DND-41 (cell line): ENCODE measurements at regions not wholly inside any gene's neighbourhood (a gene's known extent, or its start where the extent isn't known, plus 50 kb on each side); places are given as distances from the start of the nearest gene placed in this dataset.

ENCODE experiments used
- ATAC-seq: fragments of 200-7000 bp; cut with Tn5 transposase; 3 replicates; pipeline ENCODE4 v1.9.1; 2021; ENCODE audit warnings: low read depth; ENCODE audit not compliant: insufficient read depth
- DNase-seq: peaks from one replicate; pipeline ENCODE4 v3.0.0-alpha.2; 2020
- H2AFZ ChIP-seq: 2 replicates; pipeline ENCODE4 v1.6.0; 2012; ENCODE audit warnings: low read depth, low read length
- H3K27ac ChIP-seq: 2 replicates; pipeline ENCODE4 v1.5.1; 2012; ENCODE audit warnings: low read length, inconsistent platforms
- H3K27me3 ChIP-seq: fragments of 200-600 bp; sonication (generic); 2 replicates; pipeline ENCODE4 v1.6.0; 2012; ENCODE audit warnings: low read length, mild to moderate bottlenecking, inconsistent platforms; ENCODE audit not compliant: insufficient read depth, poor library complexity
- H3K36me3 ChIP-seq: 2 replicates; pipeline ENCODE4 v1.5.1; 2012; ENCODE audit warnings: low read length, inconsistent platforms; ENCODE audit not compliant: insufficient read depth
- H3K4me1 ChIP-seq: 2 replicates; pipeline ENCODE4 v1.5.1; 2012; ENCODE audit warnings: mild to moderate bottlenecking, low read length; ENCODE audit not compliant: insufficient read depth
- H3K4me2 ChIP-seq: 2 replicates; pipeline ENCODE4 v1.6.0; 2012; ENCODE audit warnings: mild to moderate bottlenecking, moderate library complexity, low read length, inconsistent platforms; ENCODE audit not compliant: insufficient read depth
- H3K4me3 ChIP-seq, 2 experiments: fragments of 200-600 bp in 1 of 2; shearing (Covaris generic) in 1 of 2; 2 replicates each; pipeline ENCODE4 v1.5.1; 2012 to 2016; ENCODE audit warnings: inconsistent platforms in 2 of 2, low read length in 2 of 2, mild to moderate bottlenecking in 2 of 2, low read depth in 1 of 2, moderate library complexity in 1 of 2
- H3K79me2 ChIP-seq: 2 replicates; pipeline ENCODE4 v1.6.0; 2012; ENCODE audit warnings: low read length, inconsistent platforms; ENCODE audit not compliant: insufficient read depth
- H3K9ac ChIP-seq: 2 replicates; pipeline ENCODE4 v1.6.0; 2012; ENCODE audit warnings: low read depth, mild to moderate bottlenecking, inconsistent platforms, low read length, moderate library complexity
- H3K9me3 ChIP-seq: 2 replicates; pipeline ENCODE4 v1.5.1; 2012; ENCODE audit warnings: low read length, moderate library complexity, mild to moderate bottlenecking, inconsistent platforms; ENCODE audit not compliant: insufficient read depth, severe bottlenecking
- H4K20me1 ChIP-seq: 2 replicates; pipeline ENCODE4 v1.6.0; 2012; ENCODE audit warnings: low read length; ENCODE audit not compliant: insufficient read depth
- EZH2 ChIP-seq: IDR thresholded peaks from 3 replicates; pipeline ENCODE4 v1.6.1; 2012; ENCODE audit warnings: borderline replicate concordance, low read depth, mild to moderate bottlenecking, moderate library complexity, low read length, inconsistent platforms; ENCODE audit not compliant: severe bottlenecking
- TF ChIP-seq, protein P1 (sequence below): IDR thresholded peaks from 2 replicates; pipeline ENCODE4 v1.5.1; 2012; ENCODE audit warnings: borderline replicate concordance, low read length, moderate library complexity, mild to moderate bottlenecking; ENCODE audit not compliant: poor library complexity, severe bottlenecking; ENCODE audit errors: extremely low read depth

DNA sequence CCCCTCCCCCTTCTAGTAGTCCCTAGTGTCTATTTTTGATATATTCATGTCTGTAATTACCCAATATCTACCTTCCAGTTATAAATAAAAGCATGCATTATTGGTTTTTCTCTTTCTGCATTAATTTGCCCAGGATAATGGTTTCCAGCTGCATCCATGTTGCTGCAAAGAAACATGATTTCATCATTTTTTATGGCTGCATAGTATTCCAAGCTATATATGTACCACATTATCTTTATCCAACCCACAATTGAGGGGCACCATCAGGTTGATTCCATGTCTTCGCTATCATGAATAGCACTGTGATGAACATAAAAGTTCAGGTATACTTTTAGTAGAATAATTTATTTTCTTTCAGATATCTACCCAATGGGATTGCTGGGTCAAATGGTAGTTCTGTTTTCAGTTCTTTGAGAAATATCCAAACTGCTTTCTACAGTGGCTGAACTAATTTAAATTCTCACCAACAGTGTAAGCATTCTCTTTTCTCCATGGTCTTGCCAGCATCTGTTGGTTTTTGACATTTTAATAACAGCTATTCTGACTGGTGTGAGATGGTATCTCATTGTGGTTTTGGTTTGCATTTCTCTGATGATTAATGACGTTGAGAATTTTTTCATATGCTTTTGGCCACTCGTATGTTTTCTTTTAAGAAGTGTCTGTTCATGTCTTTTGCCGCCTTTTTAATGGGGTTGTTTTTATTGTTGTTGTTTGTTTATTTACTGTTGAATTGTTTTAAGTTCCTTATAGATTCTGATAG lies 746.1 kb upstream of the MEF2C start:
- H3K79me2 ChIP-seq, result no peaks in the 10 kb centered on the region
- no peaks in the 10 kb centered on the region for H4K20me1 ChIP-seq
- H3K4me2 ChIP-seq, result no peak overlapping the region
- no peaks in the 10 kb centered on the region for H3K36me3 ChIP-seq
- no peak overlapping the region for H3K27ac ChIP-seq
- H3K4me1 ChIP-seq, result no peaks in the 10 kb centered on the region
- TF ChIP-seq EZH2, result no peak
- TF ChIP-seq, protein P1, sequence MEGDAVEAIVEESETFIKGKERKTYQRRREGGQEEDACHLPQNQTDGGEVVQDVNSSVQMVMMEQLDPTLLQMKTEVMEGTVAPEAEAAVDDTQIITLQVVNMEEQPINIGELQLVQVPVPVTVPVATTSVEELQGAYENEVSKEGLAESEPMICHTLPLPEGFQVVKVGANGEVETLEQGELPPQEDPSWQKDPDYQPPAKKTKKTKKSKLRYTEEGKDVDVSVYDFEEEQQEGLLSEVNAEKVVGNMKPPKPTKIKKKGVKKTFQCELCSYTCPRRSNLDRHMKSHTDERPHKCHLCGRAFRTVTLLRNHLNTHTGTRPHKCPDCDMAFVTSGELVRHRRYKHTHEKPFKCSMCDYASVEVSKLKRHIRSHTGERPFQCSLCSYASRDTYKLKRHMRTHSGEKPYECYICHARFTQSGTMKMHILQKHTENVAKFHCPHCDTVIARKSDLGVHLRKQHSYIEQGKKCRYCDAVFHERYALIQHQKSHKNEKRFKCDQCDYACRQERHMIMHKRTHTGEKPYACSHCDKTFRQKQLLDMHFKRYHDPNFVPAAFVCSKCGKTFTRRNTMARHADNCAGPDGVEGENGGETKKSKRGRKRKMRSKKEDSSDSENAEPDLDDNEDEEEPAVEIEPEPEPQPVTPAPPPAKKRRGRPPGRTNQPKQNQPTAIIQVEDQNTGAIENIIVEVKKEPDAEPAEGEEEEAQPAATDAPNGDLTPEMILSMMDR, result no peak
- DNase-seq (no peak), ATAC-seq (no peak)
- no peaks in the 10 kb centered on the region for H3K27me3 ChIP-seq
- no peak overlapping the region for H3K9ac ChIP-seq
- no peaks in the 10 kb centered on the region for H3K9me3 ChIP-seq
- no peak overlapping the region for H2AFZ ChIP-seq
- H3K4me3 ChIP-seq, result no peak overlapping the region

DNA sequence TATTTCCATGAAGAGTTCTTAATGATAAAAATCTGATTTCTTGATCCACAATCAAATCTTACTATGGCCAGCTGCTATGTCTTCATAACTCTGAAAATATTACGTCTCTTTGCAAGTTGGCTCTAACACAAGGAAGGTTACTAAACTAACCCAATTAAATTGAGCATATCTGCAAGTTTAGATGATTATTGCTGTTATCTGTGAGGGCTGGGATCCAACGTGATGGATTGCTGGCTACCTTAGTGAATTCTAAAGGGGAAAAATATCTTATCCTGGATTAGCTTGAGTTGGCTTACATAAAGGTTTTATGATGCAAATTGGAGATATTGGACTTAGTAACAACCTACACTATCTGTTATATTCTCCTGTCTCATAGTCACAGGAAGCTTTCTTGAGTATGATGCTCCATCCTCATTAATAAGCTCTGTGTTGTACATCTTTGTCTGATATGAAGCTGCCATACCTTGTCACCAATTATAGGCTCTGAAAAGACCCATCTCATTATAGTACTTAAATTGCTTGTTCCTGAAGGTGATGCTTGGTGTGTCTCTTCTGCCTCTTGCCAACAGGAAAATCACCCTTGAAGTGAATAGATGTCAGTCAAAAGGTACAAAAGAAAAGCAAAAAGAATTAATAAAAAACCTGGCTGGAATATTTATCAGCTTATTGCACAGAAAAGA lies 733.0 kb upstream of the MEF2C start:
- Histone ChIP-seq H4K20me1 (no peaks in the 10 kb centered on the region), H3K4me1 (no peaks in the 10 kb centered on the region), H3K27ac (no peak overlapping the region), H3K79me2 (no peaks in the 10 kb centered on the region), H3K9ac (no peak overlapping the region), H3K4me3 (no peak overlapping the region), H3K36me3 (no peaks in the 10 kb centered on the region), H2AFZ (no peak overlapping the region), H3K4me2 (no peak overlapping the region), H3K9me3 (no peaks in the 10 kb centered on the region), H3K27me3 (no peaks in the 10 kb centered on the region)
- DNase-seq (no peak), ATAC-seq (no peak)
- TF ChIP-seq EZH2, result no peak
- TF ChIP-seq, protein P1, result no peak

DNA sequence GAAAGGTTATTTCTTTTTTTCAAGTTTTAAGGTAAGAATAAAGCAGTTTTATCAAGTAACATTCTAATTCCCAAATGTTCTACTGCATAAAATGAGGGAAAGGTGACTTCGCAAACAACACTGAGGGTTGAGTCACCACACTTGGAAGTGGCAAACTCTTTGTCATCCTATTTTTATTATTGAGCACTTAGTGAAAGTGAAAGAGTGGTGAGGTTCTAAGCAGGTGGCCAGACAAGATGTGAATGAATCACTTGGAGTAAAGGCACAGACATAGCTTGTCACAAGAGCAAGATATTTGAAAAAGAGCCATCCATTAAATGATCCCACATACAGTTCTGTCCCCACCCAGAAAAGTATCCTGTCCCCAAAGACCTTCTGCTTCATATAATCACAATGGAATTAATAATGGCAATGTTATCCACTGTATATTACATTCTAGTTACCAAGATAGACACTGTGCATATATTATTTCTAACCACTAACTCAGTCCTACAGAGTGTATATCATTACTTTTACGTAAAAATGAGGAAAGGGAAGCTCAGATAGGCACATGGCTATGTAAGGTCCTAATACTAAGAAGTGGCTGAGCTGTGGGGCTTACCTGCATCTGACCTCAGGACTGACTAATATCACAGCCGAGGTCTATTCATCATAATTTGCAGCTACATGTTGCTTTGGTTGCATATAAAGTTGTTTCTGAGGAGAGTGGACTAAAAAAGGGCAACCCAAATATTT lies 730.4 kb upstream of the MEF2C start:
- no peaks in the 10 kb centered on the region for H3K36me3 ChIP-seq
- no peak overlapping the region for H3K4me2 ChIP-seq
- H3K4me3 ChIP-seq, result no peak overlapping the region
- H3K4me1 ChIP-seq, result no peaks in the 10 kb centered on the region
- H3K9me3 ChIP-seq, result no peaks in the 10 kb centered on the region
- no peaks in the 10 kb centered on the region for H3K27me3 ChIP-seq
- H3K27ac ChIP-seq, result no peak overlapping the region
- TF ChIP-seq, protein P1, result no peak
- no peak for TF ChIP-seq EZH2
- H4K20me1 ChIP-seq, result no peaks in the 10 kb centered on the region
- no peak overlapping the region for H2AFZ ChIP-seq
- H3K9ac ChIP-seq, result no peak overlapping the region
- DNase-seq (no peak), ATAC-seq (no peak)
- H3K79me2 ChIP-seq, result no peaks in the 10 kb centered on the region
